SK-N-SH treated with all-trans-retinoic acid at 6 μM for 48 hours (cell line): ENCODE measurements at regions not wholly inside any gene's neighbourhood (a gene's known extent, or its start where the extent isn't known, plus 50 kb on each side); places are given as distances from the start of the nearest gene placed in this dataset.

Source experiments
- ATAC-seq: fragments of 200-7000 bp; cut with Tn5 transposase; 3 replicates; pipeline ENCODE4 v1.9.1; 2020; ENCODE audit warnings: mild to moderate bottlenecking, moderate library complexity
- ARNTL ChIP-seq: fragments of 450-650 bp; formaldehyde crosslinking; IDR thresholded peaks from 2 replicates; pipeline ENCODE4 v1.5.0; 2020; ENCODE audit warnings: low read depth, mild to moderate bottlenecking, moderate library complexity, borderline replicate concordance
- BACH2 ChIP-seq: fragments of 250-450 bp; sonication (Bioruptor Pico); IDR thresholded peaks from 2 replicates; pipeline ENCODE4 v1.9.0; 2021; ENCODE audit warnings: mild to moderate bottlenecking, borderline replicate concordance
- ESRRG ChIP-seq: fragments of 250-450 bp; sonication (Bioruptor Pico); IDR thresholded peaks from 2 replicates; pipeline ENCODE4 v1.6.1; 2021; ENCODE audit warnings: mild to moderate bottlenecking
- GLIS3 ChIP-seq: fragments of 250-450 bp; sonication (Bioruptor Pico); IDR thresholded peaks from 2 replicates; pipeline ENCODE4 v1.5.0; 2020; ENCODE audit warnings: mild to moderate bottlenecking, moderate library complexity
- ISL1 ChIP-seq: fragments of 250-450 bp; sonication (Bioruptor Pico); IDR thresholded peaks from 2 replicates; pipeline ENCODE4 v2.1.2; 2022; ENCODE audit warnings: mild to moderate bottlenecking, moderate library complexity
- OSR1 ChIP-seq: fragments of 250-450 bp; sonication (Bioruptor Pico); IDR thresholded peaks from 2 replicates; pipeline ENCODE4 v1.8.0; 2022; ENCODE audit warnings: moderate library complexity, mild to moderate bottlenecking, inconsistent platforms
- RARB ChIP-seq: fragments of 250-450 bp; sonication (Bioruptor Pico); IDR thresholded peaks from 2 replicates; pipeline ENCODE4 v1.8.0; 2021; ENCODE audit warnings: mild to moderate bottlenecking, moderate library complexity
- SNAI2 ChIP-seq: fragments of 250-450 bp; sonication (Bioruptor Pico); IDR thresholded peaks from 2 replicates; pipeline ENCODE4 v1.5.0; 2020; ENCODE audit warnings: mild to moderate bottlenecking, moderate library complexity
- TCF4 ChIP-seq: fragments of 250-450 bp; sonication (Bioruptor Pico); IDR thresholded peaks from 2 replicates; pipeline ENCODE4 v1.8.0; 2021; ENCODE audit warnings: mild to moderate bottlenecking, moderate library complexity, borderline replicate concordance
- TOX ChIP-seq: fragments of 250-450 bp; sonication (Bioruptor Pico); IDR thresholded peaks from 2 replicates; pipeline ENCODE4 v1.8.0; 2021; ENCODE audit warnings: mild to moderate bottlenecking, moderate library complexity, borderline replicate concordance
- ZC3H10 ChIP-seq: fragments of 250-450 bp; sonication (Bioruptor Pico); IDR thresholded peaks from 2 replicates; pipeline ENCODE4 v1.5.1; 2021; ENCODE audit warnings: mild to moderate bottlenecking, moderate library complexity
- ZFP3 ChIP-seq: fragments of 250-450 bp; sonication (Bioruptor Pico); IDR thresholded peaks from 2 replicates; pipeline ENCODE4 v1.5.0; 2020; ENCODE audit warnings: mild to moderate bottlenecking, moderate library complexity
- ZFP30 ChIP-seq: fragments of 450-650 bp; formaldehyde crosslinking; IDR thresholded peaks from 2 replicates; pipeline ENCODE4 v1.5.0; 2022; ENCODE audit warnings: mild to moderate bottlenecking, moderate library complexity
- ZNF565 ChIP-seq: fragments of 450-650 bp; formaldehyde crosslinking; conservative IDR thresholded peaks from 2 replicates; pipeline ENCODE4 v1.5.0; 2020; ENCODE audit warnings: low read depth, mild to moderate bottlenecking, moderate library complexity
- ZNF70 ChIP-seq: fragments of 450-650 bp; formaldehyde crosslinking; IDR thresholded peaks from 2 replicates; pipeline ENCODE4 v1.5.0; 2020; ENCODE audit warnings: mild to moderate bottlenecking, moderate library complexity
- ZNF8 ChIP-seq: fragments of 450-650 bp; formaldehyde crosslinking; IDR thresholded peaks from 2 replicates; pipeline ENCODE4 v1.5.0; 2020; ENCODE audit warnings: mild to moderate bottlenecking, moderate library complexity
- TF ChIP-seq, protein P1 (sequence below): fragments of 250-450 bp; sonication (Bioruptor Pico); IDR thresholded peaks from 2 replicates; pipeline ENCODE4 v1.5.1; 2020; ENCODE audit warnings: low read depth, mild to moderate bottlenecking, moderate library complexity
- TF ChIP-seq, protein P2 (sequence below): fragments of 250-450 bp; sonication (Bioruptor Pico); IDR thresholded peaks from 2 replicates; pipeline ENCODE4 v1.8.0; 2021; ENCODE audit warnings: low read depth, mild to moderate bottlenecking, moderate library complexity, borderline replicate concordance
- TF ChIP-seq, protein P3 (sequence below): fragments of 250-450 bp; sonication (Bioruptor Pico); IDR thresholded peaks from 2 replicates; pipeline ENCODE4 v1.8.0; 2020; ENCODE audit warnings: mild to moderate bottlenecking, moderate library complexity, borderline replicate concordance
- TF ChIP-seq, protein P4 (sequence below): fragments of 250-450 bp; sonication (Bioruptor Pico); IDR thresholded peaks from 2 replicates; pipeline ENCODE4 v1.5.0; 2020; ENCODE audit warnings: mild to moderate bottlenecking, moderate library complexity

DNA sequence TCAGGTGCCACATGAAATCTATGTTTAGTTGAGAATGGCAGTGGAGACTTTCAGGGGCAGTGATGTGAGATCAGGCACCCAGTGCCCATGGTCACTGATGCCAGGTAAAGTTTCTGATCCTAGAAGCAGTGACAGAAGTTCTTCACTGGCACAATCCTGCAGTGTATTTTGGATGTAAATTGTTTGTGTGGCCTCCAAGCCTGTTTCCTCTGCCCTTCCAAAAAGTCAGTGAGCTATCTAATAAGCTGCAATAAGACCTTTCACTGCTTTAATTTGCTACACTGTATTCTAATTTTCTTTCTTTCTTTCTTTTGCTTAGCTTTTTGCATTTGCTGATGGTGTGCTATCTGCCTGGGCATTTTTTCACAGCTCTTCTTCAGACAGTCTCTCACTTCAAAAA lies 1348.6 kb downstream of the ADGRL3 start:
- ATAC-seq = no peak
- TF ChIP-seq GLIS3 (CRISPR knock-in tag) (no peak), ZNF565 (CRISPR knock-in tag) (no peak), ZFP30 (CRISPR knock-in tag) (no peak), ZC3H10 (CRISPR knock-in tag) (no peak), SNAI2 (no peak), BACH2 (no peak), ISL1 (CRISPR knock-in tag) (no peak), ESRRG (CRISPR knock-in tag) (no peak), TOX (no peak), ARNTL (CRISPR knock-in tag) (no peak), ZNF70 (no peak), ZNF8 (CRISPR knock-in tag) (no peak)
- TF ChIP-seq, protein P1, sequence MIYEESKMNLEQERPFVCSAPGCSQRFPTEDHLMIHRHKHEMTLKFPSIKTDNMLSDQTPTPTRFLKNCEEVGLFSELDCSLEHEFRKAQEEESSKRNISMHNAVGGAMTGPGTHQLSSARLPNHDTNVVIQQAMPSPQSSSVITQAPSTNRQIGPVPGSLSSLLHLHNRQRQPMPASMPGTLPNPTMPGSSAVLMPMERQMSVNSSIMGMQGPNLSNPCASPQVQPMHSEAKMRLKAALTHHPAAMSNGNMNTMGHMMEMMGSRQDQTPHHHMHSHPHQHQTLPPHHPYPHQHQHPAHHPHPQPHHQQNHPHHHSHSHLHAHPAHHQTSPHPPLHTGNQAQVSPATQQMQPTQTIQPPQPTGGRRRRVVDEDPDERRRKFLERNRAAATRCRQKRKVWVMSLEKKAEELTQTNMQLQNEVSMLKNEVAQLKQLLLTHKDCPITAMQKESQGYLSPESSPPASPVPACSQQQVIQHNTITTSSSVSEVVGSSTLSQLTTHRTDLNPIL (CRISPR knock-in tag) = no peak
- TF ChIP-seq, protein P2, sequence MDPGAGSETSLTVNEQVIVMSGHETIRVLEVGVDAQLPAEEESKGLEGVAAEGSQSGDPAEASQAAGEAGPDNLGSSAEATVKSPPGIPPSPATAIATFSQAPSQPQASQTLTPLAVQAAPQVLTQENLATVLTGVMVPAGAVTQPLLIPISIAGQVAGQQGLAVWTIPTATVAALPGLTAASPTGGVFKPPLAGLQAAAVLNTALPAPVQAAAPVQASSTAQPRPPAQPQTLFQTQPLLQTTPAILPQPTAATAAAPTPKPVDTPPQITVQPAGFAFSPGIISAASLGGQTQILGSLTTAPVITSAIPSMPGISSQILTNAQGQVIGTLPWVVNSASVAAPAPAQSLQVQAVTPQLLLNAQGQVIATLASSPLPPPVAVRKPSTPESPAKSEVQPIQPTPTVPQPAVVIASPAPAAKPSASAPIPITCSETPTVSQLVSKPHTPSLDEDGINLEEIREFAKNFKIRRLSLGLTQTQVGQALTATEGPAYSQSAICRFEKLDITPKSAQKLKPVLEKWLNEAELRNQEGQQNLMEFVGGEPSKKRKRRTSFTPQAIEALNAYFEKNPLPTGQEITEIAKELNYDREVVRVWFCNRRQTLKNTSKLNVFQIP (CRISPR knock-in tag) = no peak
- TF ChIP-seq, protein P3, sequence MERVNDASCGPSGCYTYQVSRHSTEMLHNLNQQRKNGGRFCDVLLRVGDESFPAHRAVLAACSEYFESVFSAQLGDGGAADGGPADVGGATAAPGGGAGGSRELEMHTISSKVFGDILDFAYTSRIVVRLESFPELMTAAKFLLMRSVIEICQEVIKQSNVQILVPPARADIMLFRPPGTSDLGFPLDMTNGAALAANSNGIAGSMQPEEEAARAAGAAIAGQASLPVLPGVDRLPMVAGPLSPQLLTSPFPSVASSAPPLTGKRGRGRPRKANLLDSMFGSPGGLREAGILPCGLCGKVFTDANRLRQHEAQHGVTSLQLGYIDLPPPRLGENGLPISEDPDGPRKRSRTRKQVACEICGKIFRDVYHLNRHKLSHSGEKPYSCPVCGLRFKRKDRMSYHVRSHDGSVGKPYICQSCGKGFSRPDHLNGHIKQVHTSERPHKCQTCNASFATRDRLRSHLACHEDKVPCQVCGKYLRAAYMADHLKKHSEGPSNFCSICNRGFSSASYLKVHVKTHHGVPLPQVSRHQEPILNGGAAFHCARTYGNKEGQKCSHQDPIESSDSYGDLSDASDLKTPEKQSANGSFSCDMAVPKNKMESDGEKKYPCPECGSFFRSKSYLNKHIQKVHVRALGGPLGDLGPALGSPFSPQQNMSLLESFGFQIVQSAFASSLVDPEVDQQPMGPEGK (CRISPR knock-in tag) = no peak
- TF ChIP-seq, protein P4, sequence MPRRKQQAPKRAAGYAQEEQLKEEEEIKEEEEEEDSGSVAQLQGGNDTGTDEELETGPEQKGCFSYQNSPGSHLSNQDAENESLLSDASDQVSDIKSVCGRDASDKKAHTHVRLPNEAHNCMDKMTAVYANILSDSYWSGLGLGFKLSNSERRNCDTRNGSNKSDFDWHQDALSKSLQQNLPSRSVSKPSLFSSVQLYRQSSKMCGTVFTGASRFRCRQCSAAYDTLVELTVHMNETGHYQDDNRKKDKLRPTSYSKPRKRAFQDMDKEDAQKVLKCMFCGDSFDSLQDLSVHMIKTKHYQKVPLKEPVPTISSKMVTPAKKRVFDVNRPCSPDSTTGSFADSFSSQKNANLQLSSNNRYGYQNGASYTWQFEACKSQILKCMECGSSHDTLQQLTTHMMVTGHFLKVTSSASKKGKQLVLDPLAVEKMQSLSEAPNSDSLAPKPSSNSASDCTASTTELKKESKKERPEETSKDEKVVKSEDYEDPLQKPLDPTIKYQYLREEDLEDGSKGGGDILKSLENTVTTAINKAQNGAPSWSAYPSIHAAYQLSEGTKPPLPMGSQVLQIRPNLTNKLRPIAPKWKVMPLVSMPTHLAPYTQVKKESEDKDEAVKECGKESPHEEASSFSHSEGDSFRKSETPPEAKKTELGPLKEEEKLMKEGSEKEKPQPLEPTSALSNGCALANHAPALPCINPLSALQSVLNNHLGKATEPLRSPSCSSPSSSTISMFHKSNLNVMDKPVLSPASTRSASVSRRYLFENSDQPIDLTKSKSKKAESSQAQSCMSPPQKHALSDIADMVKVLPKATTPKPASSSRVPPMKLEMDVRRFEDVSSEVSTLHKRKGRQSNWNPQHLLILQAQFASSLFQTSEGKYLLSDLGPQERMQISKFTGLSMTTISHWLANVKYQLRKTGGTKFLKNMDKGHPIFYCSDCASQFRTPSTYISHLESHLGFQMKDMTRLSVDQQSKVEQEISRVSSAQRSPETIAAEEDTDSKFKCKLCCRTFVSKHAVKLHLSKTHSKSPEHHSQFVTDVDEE = no peak

DNA sequence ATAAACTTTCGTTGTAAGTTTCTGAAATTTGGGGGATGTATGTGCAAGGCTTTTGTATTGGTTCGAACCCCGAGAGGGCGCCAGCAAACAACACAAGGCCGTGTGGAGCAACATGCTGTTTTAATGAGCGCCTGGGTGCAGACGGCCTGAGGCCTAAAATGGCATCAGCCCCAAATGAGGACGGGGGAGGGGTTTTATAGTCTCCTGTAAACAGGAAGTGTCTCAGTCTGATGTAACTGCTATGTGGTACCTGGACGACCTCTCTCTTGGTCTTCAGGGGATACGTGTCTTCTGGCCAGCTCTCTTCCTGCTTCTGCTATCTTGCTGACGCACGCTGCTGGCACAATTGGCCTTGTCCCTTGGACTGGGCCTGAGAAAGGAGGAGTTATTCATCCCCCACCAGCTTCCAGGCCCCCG lies 1348.0 kb downstream of the ADGRL3 start:
- TF ChIP-seq ARNTL (CRISPR knock-in tag) = no peak
- TF ChIP-seq ZNF565 (CRISPR knock-in tag) = no peak
- TF ChIP-seq SNAI2 = no peak
- TF ChIP-seq, protein P2 (CRISPR knock-in tag) = no peak
- TF ChIP-seq ZC3H10 (CRISPR knock-in tag) = no peak
- TF ChIP-seq ZFP3 (CRISPR knock-in tag) = no peak
- no peak for TF ChIP-seq TCF4 (CRISPR knock-in tag)
- TF ChIP-seq RARB (CRISPR knock-in tag) = no peak
- TF ChIP-seq, all 23 proteins: peak for 0
- no peak for ATAC-seq

DNA sequence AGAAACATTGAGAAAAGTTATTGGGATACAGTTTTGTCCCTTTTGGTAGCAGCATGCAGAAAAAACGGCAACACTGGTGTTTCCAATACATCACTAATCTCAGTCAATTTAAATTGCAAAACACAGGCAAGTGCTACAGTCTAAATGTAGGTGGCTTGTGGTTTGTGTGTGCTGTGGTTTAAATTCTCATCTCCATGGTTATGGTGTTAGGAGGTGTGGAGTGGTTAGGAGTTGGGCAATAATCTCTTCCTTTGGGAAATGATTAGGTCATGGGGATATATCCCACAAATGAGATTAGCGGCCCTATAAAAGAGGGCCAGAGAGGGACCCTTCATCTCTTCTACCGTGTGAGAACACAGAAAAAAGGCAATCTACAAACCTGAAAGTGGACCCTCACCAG lies 1344.3 kb downstream of the ADGRL3 start:
- no peak for ATAC-seq
- TF ChIP-seq, protein P4 = no peak
- no peak for TF ChIP-seq OSR1 (CRISPR knock-in tag)
